ENCODE measurements at regions not wholly inside any gene's neighbourhood (a gene's known extent, or its start where the extent isn't known, plus 50 kb on each side); places are given as distances from the start of the nearest gene placed in this dataset.

DNA sequence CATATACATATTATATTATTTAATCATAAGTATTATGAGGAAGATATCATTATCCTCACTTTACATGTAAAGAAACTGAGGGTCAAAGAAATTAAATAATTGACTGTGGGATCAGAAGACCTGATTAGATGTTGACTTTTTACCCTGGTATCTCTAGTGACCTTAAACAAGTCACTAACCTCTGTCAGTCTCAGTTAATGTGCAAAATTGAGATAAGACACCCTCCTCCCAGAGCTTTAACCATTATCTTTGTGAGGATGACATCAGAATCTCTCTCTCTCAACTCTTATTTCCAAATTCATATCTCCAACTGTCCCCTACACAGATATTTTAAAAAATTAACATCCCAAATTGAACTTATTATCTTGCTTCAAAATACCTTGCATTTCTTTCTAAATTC, 177.8 kb downstream of the KLHL28 start:
- TF ChIP-seq, protein P1, sequence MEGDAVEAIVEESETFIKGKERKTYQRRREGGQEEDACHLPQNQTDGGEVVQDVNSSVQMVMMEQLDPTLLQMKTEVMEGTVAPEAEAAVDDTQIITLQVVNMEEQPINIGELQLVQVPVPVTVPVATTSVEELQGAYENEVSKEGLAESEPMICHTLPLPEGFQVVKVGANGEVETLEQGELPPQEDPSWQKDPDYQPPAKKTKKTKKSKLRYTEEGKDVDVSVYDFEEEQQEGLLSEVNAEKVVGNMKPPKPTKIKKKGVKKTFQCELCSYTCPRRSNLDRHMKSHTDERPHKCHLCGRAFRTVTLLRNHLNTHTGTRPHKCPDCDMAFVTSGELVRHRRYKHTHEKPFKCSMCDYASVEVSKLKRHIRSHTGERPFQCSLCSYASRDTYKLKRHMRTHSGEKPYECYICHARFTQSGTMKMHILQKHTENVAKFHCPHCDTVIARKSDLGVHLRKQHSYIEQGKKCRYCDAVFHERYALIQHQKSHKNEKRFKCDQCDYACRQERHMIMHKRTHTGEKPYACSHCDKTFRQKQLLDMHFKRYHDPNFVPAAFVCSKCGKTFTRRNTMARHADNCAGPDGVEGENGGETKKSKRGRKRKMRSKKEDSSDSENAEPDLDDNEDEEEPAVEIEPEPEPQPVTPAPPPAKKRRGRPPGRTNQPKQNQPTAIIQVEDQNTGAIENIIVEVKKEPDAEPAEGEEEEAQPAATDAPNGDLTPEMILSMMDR (IDR thresholded peaks at IDR 0.05; ENCODE audit: borderline replicate concordance, insufficient read depth, low read depth, low read length), result no peak
- H3K4me3 ChIP-seq (ENCODE audit: low read depth, low read length), result no peak overlapping the region

DNA sequence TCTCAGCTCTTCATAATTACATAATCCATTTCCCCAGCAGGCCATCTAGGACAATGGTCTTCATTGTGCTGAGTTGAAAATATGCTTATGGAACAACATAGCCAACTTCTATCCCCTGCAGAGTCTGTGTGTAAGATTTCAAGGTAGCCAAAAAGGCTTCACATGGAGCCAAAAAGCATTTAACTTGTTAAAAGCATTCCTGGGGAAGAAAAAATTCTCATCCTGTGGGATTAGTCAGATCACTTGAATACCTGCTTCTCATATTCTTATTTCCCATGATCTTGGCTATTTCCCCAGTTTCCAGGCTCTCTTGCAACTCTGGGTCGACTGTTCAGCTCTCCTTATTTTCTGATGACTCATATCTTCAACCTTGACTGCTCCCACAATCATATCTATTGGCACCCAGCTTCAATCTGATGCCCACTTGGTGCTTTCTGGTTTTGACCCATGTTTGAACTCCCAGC, 178.9 kb downstream of the KLHL28 start:
- TF ChIP-seq, protein P1 (IDR thresholded peaks at IDR 0.05; ENCODE audit: borderline replicate concordance, insufficient read depth, low read depth, low read length), result no peak

DNA sequence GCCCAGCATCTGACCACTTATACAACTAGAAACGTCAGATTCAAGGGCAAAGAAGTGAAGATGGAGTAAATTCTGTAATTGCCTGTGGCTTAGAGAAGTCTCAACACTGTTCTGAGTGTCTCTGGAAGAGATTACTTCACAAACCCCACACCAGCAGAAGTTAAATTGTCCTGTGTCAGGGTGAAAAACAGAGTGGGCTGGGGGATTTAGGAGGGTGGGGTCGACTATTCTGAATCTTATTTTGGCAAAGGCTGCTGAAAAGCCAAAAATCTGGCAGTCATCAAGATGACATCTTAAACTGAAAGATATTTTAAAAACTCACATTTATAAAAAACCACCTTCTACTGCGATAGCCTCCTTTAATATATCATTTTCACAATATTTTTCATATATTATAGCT, 180.8 kb downstream of the KLHL28 start:
- H3K4me3 ChIP-seq (ENCODE audit: low read depth, low read length), result no peak overlapping the region
- TF ChIP-seq, protein P1 (IDR thresholded peaks at IDR 0.05; ENCODE audit: borderline replicate concordance, insufficient read depth, low read depth, low read length), result no peak

More for the DNA sequence above, 178.9 kb downstream of the KLHL28 start:
- no peak overlapping the region for H3K4me3 ChIP-seq (ENCODE audit: low read depth, low read length)

DNA sequence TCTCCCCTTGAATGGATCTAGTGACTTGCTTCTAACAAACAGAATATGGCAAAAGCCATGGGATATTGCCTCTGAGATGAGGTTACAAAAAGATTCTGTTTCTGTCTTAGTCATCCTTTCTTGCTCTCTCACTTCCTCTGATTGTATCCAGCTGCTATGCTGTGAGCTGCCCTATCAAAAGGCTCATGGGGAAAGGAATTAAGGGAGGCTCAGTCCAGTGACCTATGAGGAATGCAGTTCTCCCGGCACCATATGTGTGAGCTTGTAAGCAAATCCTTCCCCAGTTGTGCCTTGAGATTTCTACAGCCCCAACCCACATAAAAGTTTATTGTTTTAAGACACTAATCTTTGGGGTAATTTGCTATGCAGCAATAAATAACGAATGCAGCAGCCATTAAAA, 183.1 kb downstream of the KLHL28 start:
- TF ChIP-seq, protein P1 (IDR thresholded peaks at IDR 0.05; ENCODE audit: borderline replicate concordance, insufficient read depth, low read depth, low read length), result no peak
- no peak overlapping the region for H3K4me3 ChIP-seq (ENCODE audit: low read depth, low read length)

DNA sequence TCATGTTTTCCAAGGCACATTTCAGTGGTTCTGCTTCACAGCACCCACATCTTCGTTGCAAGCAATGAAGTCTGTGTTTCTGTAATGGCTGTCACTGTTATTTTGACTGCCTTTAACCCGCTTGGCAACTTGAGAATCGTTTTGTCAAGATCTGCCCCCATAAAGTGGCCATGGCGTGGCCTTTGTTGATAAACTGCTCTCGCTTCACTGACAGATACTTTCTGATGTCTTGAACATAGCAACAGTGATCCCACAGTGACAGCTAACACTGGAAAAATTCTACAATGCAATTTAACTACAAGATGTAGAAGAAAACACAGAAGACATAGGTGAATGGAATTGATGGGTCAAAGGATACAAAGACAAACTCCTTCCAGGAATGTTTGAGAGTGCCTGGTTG, 184.2 kb downstream of the KLHL28 start:
- TF ChIP-seq, protein P1 (IDR thresholded peaks at IDR 0.05; ENCODE audit: borderline replicate concordance, insufficient read depth, low read depth, low read length), result no peak
- no peak overlapping the region for H3K4me3 ChIP-seq (ENCODE audit: low read depth, low read length)

DNA sequence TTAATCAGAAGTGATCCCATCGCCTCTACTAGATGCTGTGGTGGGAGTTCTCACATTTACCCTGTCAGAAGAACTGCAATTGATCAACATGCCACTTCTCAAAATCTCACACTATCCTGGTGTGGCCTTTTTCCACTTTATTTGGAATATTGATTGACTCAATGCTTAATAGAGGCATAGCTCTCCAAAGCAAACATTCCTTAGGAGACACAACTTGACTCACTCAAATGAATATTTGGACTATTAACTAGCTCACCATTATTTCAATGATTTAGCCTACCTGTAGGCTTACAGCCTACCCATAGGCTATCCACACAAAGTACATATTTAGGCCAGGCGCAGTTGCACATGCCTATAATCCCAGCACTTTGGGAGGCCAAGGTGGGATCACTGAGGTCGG, 186.5 kb downstream of the KLHL28 start:
- H3K4me3 ChIP-seq (ENCODE audit: low read depth, low read length), result no peak overlapping the region
- TF ChIP-seq, protein P1 (IDR thresholded peaks at IDR 0.05; ENCODE audit: borderline replicate concordance, insufficient read depth, low read depth, low read length), result no peak

DNA sequence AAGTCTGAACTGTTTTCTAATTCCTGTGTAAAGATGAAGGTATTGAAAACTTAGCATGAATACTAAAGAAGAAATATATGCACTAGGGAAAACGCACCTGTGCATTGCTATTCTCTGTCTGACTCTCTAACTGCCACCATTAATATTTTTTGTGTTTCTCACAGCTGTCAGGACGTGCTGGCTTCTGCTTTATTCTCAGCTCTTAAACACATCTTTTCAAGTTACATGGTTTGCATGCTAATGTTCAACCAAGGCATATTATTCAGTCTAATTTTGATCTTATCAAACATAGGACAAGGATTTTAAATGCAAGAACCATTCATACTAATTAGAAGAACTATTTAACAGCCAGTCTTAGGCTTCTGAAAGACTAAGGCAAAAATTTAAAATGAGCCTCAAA, 187.4 kb downstream of the KLHL28 start:
- no peak overlapping the region for H3K4me3 ChIP-seq (ENCODE audit: low read depth, low read length)
- TF ChIP-seq, protein P1 (IDR thresholded peaks at IDR 0.05; ENCODE audit: borderline replicate concordance, insufficient read depth, low read depth, low read length), result no peak
